ENCODE measurements at regions not wholly inside any gene's neighbourhood (a gene's known extent, or its start where the extent isn't known, plus 50 kb on each side); places are given as distances from the start of the nearest gene placed in this dataset.
"Not testable (repeated sequence)": the region's sequence is repeated elsewhere in the genome, so short reads cannot be mapped to it uniquely, and the experiment has no call there.

DNA sequence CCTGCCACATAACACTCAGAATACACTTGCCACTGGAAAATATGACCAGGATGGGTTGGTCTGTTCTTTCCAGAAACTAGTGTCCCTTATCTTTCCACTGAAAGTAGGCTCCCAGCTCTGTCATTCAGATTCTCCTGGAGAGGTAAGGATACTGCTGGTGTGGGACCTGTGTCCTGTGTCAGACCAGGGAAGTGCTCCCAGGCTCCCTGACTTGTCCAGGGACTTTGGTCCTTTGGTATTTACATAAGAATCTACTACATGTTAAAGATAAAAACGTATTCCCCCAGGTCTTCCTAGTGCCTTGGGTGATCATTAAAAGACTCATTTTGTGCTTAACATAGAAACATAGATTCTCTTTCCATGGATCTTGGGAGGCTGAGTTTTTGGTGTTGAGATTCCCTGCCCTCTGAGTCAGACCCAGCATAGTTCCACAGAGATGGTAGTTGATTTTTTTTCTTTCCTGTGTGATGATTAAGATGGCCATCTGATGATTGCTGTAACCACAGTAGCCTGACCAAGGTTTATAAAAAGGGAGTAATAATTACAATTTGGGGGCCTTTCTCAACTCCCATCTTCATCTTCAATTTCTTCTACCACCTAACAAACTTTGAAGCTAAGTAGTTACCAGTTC, 159.8 kb upstream of the JADE1 start:
- DNase-seq (ENCODE audit: low spot score) (no peak), FAIRE-seq (no peak)

DNA sequence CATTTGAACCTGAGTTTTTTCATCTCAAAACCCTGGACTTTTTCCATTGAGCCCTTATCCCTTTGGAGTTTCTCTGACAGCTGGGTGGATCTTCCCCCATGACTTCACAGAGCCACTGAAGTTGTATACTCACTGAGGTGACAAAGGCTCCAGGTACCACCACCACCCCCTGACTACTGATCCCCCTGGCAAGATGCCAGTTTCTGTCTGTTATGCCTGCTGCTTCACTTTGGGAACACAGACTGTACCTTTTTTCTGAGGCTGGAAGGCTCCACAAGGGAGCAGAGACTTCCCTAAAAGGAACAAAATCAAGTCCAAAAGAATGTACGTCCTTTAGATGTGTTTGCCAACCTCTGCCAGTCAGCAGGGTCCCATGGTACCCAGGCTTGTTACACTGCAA, 160.3 kb upstream of the JADE1 start:
- FAIRE-seq (no peak), DNase-seq (ENCODE audit: low spot score) (no peak)

- FAIRE-seq (no peak), DNase-seq (ENCODE audit: low spot score) (no peak)
These were observed 161.5 kb upstream of the JADE1 start for GRCh38 chr4:128648021-128648420.

DNA sequence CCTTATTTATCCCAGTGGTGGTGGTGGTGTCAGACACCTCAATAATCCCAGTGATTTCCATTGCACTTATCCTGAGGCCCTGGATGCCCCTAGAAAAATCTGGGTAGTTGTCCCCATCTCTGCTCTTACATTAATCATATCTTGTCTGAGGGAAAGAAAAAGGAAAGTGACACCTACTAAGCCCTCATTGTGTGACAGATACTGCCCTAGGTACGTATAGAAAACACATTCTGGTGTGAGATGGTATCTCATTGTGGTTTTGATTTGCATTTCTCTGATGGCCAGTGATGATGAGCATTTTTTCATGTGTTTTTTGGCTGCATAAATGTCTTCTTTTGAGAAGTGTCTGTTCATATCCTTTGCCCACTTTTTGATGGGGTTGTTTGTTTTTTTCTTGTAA, 162.6 kb upstream of the JADE1 start:
- not testable (repeated sequence) for DNase-seq (ENCODE audit: low spot score); FAIRE-seq

DNA sequence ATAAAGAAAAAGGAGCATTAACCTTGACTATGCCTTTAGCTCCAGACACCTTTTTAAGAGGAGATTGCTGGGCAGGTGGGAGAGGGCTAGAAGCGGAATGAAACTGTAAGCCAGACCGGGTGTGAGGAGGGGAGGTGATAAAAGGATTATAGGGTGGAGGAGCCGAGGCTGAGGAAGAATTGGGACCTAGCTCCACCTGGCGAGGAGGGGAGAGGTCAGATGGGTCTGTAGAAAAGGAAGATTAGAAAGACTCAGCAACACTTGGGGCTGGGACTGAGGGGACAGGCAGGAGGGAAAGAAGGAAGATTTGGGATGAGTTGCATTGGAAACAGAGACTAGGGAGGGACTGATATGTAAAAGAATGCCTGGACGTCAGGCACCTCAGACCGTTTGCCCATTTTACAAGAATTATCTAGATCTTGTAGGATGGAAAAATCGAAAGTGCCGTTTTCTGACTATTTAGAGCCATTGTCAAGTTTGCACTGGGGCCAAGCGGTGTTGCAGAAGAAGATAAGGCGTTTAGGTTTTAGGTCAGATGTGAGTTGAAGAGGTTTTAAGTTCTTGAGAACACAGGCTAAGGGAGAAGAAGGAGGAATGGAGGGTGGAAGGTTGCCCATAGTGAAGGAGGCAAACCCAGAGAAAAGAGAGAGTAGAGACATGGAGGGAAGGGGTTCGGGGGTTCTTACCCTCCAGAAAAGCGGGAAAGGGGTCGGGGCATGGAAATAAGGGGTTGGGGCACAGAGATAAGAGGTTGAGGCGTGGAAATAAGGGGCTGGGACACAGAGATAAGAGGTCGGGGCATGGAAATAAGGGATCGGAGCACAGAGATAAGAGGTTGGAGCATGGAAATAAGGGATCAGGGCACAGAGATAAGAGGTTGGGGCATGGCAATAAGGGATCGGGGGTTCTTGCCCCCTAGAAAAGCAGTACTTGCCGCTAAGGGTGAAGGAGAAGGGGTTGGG, 164.5 kb upstream of the JADE1 start:
- FAIRE-seq = not testable (repeated sequence)

GRCh38 chr4:128644107-128644506, 165.4 kb upstream of the JADE1 start:
- not testable (repeated sequence) for FAIRE-seq

More for the DNA sequence above, 164.5 kb upstream of the JADE1 start:
- not testable (repeated sequence) for DNase-seq (ENCODE audit: low spot score)

DNA sequence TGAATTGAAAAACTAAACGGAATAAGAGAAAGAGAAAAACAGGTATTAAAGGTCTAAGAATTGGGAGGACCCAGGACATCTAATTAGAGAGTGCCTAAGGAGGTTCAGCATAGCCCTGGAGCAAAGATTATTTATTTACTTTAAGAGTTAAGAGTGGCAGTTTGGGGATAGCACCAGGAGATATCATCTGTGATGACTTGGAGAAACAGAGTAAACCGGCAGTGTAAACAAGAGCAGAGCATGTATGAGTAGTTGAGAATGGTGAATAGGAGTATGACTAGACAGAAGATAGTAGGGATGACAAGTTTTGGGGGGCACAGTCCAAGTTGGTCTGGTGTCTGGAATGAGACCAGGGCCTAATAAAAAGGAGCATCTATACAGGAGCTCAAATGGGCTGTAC, 167.9 kb upstream of the JADE1 start:
- FAIRE-seq; DNase-seq (ENCODE audit: low spot score): not testable (repeated sequence)

More at GRCh38 chr4:128644107-128644506, 165.4 kb upstream of the JADE1 start:
- DNase-seq (ENCODE audit: low spot score) = not testable (repeated sequence)

- no peak for DNase-seq (ENCODE audit: low spot score)
- FAIRE-seq = no peak
These were observed 169.8 kb upstream of the JADE1 start for GRCh38 chr4:128639541-128640270.

- DNase-seq (ENCODE audit: low spot score) (no peak), FAIRE-seq (no peak)
These were observed 172.6 kb upstream of the JADE1 start for GRCh38 chr4:128636906-128637305.

DNA sequence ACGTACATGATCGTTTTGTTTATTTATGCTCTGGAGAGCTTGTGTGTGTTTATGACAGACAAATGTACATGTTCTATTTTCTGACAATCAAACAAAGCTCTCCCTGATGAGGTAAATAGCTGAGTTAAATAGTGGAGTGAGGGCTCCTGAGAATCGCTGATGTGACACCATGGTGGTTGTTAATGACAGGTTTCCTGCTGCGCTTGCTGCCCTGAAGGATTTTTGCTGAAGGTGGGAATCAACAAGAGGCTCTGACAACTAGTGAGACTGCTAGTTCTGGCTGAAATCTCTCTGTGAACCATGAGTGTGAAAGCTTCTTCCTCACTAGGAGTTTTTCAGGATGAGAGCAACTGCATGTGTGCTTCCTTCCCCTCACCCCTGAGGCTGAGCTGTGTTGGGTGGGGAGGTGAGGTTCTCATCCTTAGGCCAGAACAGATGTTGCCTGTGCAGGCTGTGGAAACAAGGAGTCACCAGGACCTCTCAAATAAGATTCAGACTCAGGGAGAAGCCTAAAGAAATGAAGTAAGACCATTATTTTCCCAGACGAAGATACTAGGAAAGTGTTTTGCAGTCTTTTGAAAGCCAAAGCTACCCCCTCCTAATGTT, 173.4 kb upstream of the JADE1 start:
- FAIRE-seq = no peak
- no peak for DNase-seq (ENCODE audit: low spot score)

- DNase-seq (ENCODE audit: low spot score) (no peak), FAIRE-seq (no peak)
These were observed 174.2 kb upstream of the JADE1 start for GRCh38 chr4:128635141-128635954.

DNA sequence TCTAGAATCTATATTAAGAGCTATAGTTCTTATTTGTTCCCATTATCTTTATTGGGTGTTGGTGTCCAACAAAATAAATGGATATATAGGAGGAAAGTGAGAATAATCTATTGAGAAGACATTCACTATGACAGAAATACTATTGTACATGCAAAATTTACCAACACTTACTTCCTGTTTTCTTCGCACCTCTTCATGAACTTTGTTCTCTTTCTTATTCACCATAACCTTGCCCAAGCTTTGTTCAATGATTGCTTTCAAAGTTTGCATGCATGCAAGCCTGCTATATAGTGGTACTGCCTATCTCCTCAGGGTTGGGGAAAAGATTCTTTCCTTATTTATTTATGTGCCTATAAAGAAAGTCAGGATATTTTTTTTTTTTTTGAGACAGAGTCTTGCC, 176.4 kb upstream of the JADE1 start:
- no peak for DNase-seq (ENCODE audit: low spot score)
- no peak for FAIRE-seq

DNA sequence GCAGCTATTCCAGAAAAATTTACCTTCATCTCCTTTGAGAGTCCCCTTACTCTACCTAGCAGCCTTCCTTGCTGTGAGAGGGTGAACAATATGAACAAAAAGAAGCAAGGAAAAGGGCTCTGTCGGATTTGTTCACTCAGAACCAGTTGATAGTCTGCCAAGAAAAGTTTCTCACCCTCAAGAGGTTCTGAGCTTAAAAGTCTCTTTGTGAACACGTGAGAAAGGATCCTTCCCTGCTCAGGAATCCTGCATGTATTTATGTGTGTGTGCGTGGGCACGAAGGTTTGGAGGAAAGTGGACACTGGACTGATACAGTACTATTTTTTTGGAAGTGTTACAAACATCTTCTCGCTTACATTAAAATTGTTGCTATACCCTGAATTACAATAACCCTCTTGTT, 178.6 kb upstream of the JADE1 start:
- FAIRE-seq (no peak), DNase-seq (ENCODE audit: low spot score) (no peak)

DNA sequence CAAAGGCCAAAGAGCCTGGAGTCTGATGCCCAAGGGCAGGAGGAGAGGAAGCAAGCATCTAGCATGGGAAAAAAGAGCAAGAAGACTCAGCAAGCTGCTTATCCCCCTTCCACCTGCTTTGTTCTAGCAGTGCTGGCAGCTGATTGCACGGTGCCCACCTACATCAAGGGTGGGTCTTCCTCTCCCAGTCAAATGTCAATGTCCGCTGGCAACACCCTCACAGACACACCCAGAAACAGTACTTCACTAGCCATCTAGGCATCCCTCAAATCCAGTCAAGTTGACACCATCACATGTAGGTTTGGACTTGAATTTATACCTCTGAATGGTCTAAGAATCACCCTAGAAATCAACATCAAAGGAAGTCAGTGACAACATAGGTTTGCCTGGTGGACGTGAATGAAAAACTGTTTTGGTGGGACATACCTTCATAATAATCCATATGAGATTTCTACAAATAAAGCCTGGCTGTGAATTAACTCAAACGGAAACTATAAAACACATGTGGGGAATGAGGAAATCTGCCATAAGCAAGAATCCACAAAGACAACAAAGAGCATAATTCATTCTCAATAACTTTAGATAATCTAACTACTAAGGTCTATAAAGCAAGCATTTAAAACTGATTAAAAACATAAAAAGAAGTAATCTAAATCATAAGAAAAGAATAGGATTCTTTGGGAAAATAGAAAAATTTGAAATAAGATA, 185.8 kb upstream of the JADE1 start:
- DNase-seq (ENCODE audit: low spot score) (no peak), FAIRE-seq (no peak)

DNA sequence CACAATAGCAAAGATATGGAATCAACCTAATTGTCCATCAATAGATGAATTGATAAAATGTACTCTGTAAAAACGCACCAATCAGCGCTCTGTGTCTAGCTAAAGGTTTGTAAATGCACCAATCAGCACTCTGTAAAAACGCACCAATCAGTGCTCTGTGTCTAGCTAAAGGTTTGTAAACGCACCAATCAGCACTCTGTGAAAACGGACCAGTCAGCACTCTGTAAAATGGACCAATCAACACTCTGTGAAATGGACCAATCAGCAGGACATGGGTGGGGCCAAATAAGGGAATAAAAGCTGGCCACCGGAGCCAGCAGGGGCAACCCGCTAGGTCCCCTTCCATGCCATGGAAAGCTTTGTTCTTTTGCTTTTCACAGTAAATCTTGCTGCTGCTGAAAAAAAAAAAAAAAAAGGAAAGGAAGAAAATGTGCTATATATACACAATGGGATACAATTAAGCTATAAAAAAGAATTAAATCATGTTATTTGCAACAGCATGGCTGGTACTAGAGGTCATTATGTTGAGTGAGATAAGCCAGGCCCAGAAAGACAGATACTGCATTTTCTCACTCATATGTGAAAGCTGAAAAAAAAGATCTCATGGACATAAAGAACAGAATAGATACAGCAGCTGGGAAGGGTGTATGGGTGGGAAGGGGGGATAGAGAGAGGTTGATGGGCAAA, 189.1 kb upstream of the JADE1 start:
- not testable (repeated sequence) for DNase-seq (ENCODE audit: low spot score); FAIRE-seq

DNA sequence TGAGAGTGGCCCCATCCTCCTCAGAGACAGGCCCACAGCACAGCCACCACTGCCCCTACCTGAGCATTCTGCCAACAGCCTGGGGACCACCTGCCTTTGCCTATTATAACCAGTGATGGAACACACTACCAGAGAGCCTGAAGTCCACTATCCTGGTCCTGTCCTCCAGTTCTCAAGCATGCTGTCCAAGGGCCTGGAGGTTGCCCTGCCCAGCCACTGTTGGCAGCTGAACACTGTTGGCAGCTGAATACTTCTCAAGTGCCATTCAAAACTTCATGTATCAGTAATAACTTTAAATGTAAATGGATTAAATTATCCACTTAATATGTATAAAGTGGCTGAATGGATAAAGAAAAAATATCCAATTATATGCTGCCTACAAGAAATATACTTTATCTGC, 194.3 kb upstream of the JADE1 start:
- no peak for DNase-seq (ENCODE audit: low spot score)
- FAIRE-seq = no peak

DNA sequence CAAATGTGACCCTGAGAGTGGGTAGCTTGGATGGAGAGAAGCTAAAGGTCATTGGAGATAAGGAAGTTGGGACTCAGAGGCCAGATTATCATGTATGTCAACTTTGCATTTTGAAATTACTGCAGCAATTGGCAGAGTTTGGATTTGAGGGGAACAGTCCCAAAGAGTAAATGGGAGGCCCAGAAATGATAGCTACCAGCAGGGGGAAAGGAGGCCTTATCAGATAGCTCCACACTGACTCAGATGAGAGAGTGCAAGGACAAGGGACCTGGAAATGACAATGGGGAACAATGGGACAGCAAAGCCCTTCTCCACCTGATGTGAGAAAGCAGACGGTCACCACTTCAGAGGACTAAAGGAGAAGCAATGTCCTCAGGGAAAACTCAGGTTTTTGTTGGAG, 201.5 kb upstream of the JADE1 start:
- DNase-seq (ENCODE audit: low spot score) = no peak
- no peak for FAIRE-seq

DNA sequence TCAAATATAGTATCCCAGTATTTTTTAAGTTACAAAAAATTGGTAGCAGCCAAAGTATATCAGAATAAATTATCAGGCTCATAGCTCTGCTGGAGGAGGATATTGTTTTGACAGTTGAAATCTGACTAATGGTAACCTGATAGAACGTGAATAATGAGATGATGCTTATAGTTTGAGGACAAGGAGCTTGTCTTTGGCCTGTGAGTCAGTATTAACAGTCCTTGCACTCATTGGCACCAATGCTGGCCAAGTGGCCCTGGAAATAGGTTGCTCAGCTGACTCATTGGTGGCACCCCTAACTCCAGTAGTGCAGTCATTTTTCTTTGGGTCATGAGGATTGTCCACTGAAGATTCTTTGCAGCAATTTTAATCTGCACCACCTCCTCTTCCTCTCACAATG, 203.3 kb upstream of the JADE1 start:
- FAIRE-seq (no peak), DNase-seq (ENCODE audit: low spot score) (no peak)

DNA sequence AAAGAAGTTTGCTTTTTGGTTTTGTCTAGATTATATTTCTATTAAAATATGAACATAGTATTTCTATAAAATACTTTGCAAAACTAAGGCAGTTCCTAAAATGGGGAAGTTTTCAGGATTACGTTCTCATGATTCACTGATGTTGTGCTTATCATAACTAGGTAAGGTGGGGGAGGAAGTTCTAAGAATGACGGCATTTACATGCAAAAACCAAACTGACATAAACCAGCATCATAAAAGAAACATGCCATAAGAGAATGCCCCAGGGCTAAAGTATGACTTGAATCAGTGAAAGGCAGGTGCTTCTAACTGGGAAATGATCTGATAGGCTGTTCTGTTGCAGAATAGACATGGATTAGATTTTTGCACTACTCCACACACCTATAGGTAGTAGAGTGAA, 204.7 kb upstream of the JADE1 start:
- FAIRE-seq (no peak), DNase-seq (ENCODE audit: low spot score) (no peak)
